Peyer's patch (tissue), 4 donors: ENCODE measurements at regions not wholly inside any gene's neighbourhood (a gene's known extent, or its start where the extent isn't known, plus 50 kb on each side); places are given as distances from the start of the nearest gene placed in this dataset.
"Not testable (repeated sequence)": the region's sequence is repeated elsewhere in the genome, so short reads cannot be mapped to it uniquely, and the experiment has no call there.

Experiments
- POLR2A ChIP-seq, 2 donors: fragments of 450-650 bp; IDR thresholded peaks; one replicate each; pipeline ENCODE4 v1.5.1; 2017; ENCODE audit warnings: antibody characterized with exemption in 2 of 2, mild to moderate bottlenecking in 2 of 2, moderate library complexity in 2 of 2
- TF ChIP-seq, protein P1 (sequence below), 6 experiments: fragments of 450-650 bp in 4 of 6; fragments of 200-600 bp in 2 of 6; sonication (generic) in 1 of 6; IDR thresholded peaks; one replicate each; pipeline ENCODE4 v1.5.1; 2017 to 2019; ENCODE audit warnings: antibody characterized with exemption in 6 of 6, mild to moderate bottlenecking in 3 of 6, moderate library complexity in 1 of 6

- TF ChIP-seq, protein P1, sequence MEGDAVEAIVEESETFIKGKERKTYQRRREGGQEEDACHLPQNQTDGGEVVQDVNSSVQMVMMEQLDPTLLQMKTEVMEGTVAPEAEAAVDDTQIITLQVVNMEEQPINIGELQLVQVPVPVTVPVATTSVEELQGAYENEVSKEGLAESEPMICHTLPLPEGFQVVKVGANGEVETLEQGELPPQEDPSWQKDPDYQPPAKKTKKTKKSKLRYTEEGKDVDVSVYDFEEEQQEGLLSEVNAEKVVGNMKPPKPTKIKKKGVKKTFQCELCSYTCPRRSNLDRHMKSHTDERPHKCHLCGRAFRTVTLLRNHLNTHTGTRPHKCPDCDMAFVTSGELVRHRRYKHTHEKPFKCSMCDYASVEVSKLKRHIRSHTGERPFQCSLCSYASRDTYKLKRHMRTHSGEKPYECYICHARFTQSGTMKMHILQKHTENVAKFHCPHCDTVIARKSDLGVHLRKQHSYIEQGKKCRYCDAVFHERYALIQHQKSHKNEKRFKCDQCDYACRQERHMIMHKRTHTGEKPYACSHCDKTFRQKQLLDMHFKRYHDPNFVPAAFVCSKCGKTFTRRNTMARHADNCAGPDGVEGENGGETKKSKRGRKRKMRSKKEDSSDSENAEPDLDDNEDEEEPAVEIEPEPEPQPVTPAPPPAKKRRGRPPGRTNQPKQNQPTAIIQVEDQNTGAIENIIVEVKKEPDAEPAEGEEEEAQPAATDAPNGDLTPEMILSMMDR (IDR thresholded peaks at IDR 0.05), result not testable (repeated sequence)
- TF ChIP-seq POLR2A (IDR thresholded peaks at IDR 0.05), result not testable (repeated sequence)
Measured at GRCh38 chr4:81777718-81778117, 306.0 kb upstream of the RASGEF1B start.
